SW480 (cell line): ENCODE measurements at regions not wholly inside any gene's neighbourhood (a gene's known extent, or its start where the extent isn't known, plus 50 kb on each side); places are given as distances from the start of the nearest gene placed in this dataset.
"Not testable (repeated sequence)": the region's sequence is repeated elsewhere in the genome, so short reads cannot be mapped to it uniquely, and the experiment has no call there.

Source experiments
- DNase-seq: peaks from one replicate; pipeline ENCODE4 v3.0.0-alpha.2; 2016; ENCODE audit warnings: low spot score

- DNase-seq: no peak
These were observed 111.2 kb downstream of the CAPZA3 start for GRCh38 chr12:18849080-18849479.

GRCh38 chr12:18849761-18850160, 111.8 kb downstream of the CAPZA3 start:
- no peak for DNase-seq

GRCh38 chr12:18850752-18851151, 112.8 kb downstream of the CAPZA3 start:
- no peak for DNase-seq

- DNase-seq: no peak
These were observed 113.4 kb downstream of the CAPZA3 start for GRCh38 chr12:18851271-18851670.

GRCh38 chr12:18853570-18854366, 115.8 kb downstream of the CAPZA3 start:
- DNase-seq: no peak

GRCh38 chr12:18857656-18858055, 119.7 kb downstream of the CAPZA3 start:
- DNase-seq: no peak

- no peak for DNase-seq
These were observed 121.5 kb downstream of the CAPZA3 start for GRCh38 chr12:18859400-18859799.

GRCh38 chr12:18861287-18861858, 123.5 kb downstream of the CAPZA3 start:
- peak; percentile 55 for DNase-seq

- no peak for DNase-seq
These were observed 126.0 kb downstream of the CAPZA3 start for GRCh38 chr12:18863769-18864500.

- peak; percentile 11 for DNase-seq
These were observed 127.1 kb downstream of the CAPZA3 start for GRCh38 chr12:18864900-18865561.

GRCh38 chr12:18868717-18869116, 130.8 kb downstream of the CAPZA3 start:
- no peak for DNase-seq

GRCh38 chr12:18872770-18873169, 134.9 kb downstream of the CAPZA3 start:
- no peak for DNase-seq

- no peak for DNase-seq
These were observed 140.8 kb downstream of the CAPZA3 start for GRCh38 chr12:18878676-18879180.

GRCh38 chr12:18882690-18883089, 144.8 kb downstream of the CAPZA3 start:
- peak; percentile 18 for DNase-seq

GRCh38 chr12:18886962-18887361, 149.0 kb downstream of the CAPZA3 start:
- DNase-seq: no peak

GRCh38 chr12:18887368-18887767, 149.4 kb downstream of the CAPZA3 start:
- DNase-seq: no peak

GRCh38 chr12:18888047-18888446, 150.1 kb downstream of the CAPZA3 start:
- DNase-seq: no peak

GRCh38 chr12:18890621-18891020, 152.7 kb downstream of the CAPZA3 start:
- DNase-seq: not testable (repeated sequence)

GRCh38 chr12:18895540-18895939, 157.6 kb downstream of the CAPZA3 start:
- DNase-seq: no peak

- DNase-seq: no peak
These were observed 158.0 kb downstream of the CAPZA3 start for GRCh38 chr12:18895946-18896345.

- no peak for DNase-seq
These were observed 159.9 kb downstream of the CAPZA3 start for GRCh38 chr12:18897823-18898222.

- DNase-seq: no peak
These were observed 160.6 kb downstream of the CAPZA3 start for GRCh38 chr12:18898470-18898869.
